HG03442 (cell line): ENCODE measurements at regions not wholly inside any gene's neighbourhood (a gene's known extent, or its start where the extent isn't known, plus 50 kb on each side); places are given as distances from the start of the nearest gene placed in this dataset.
"Not testable (repeated sequence)": the region's sequence is repeated elsewhere in the genome, so short reads cannot be mapped to it uniquely, and the experiment has no call there.

Experiments
- ATAC-seq: cut with Tn5 transposase; IDR thresholded peaks from one replicate; pipeline ENCODE4 v1.9.1; 2021; ENCODE audit warnings: mild to moderate bottlenecking, moderate library complexity; ENCODE audit not compliant: unreplicated experiment

GRCh38 chr5:120913396-120913795 is 449.3 kb downstream of the PRR16 start:
- ATAC-seq, result no peak

GRCh38 chr5:120917214-120917758 is 453.2 kb downstream of the PRR16 start:
- ATAC-seq, result no peak

GRCh38 chr5:120919017-120919416 is 454.9 kb downstream of the PRR16 start:
- no peak for ATAC-seq

DNA sequence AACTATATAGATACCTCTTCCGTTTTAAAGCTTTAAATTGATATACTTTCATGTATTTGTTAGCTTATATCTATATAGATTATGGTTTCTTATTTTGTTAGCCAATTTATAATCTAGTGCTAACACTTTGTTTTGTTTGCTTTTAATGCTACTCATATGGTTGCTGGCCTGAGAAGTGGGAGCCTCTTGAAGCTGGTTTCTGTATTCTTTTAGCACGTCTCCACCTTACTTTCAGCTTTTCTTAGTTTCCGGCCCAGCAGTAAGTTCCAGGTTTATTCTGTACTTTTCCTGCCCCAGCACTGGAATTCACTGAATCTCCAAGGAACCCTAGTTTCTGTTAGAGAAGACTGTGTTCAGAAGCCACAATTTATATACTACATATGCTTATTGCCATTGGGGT is 458.9 kb downstream of the PRR16 start:
- ATAC-seq, result no peak

GRCh38 chr5:120926471-120926870 is 462.4 kb downstream of the PRR16 start:
- ATAC-seq, result no peak

DNA sequence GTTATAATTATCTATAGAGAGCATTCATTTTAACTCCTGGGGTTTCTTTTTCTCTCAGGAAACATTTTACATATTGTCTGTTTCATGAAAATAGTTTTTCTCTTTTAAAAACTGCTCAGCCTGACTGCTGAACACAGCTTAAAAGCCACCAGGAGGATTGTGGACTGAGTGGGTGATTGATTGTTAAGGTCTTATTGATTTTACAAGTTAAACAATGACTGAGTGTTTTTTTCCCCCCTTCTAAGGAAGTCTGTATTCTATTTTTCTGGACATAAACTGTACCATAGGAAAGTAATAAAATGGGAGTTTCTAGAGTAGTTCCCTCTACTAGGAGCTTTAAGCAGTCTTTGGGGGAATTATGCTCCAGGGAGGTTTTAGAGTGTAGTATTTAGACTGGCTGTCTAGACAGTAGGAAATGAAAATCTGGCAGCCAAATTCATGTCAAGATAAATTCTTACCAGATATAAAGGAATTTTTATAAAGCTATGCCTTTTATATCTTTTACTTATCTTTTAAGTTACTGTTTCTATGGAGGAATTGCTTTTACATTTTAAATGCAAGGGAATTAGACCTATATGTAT is 463.9 kb downstream of the PRR16 start:
- no peak for ATAC-seq

DNA sequence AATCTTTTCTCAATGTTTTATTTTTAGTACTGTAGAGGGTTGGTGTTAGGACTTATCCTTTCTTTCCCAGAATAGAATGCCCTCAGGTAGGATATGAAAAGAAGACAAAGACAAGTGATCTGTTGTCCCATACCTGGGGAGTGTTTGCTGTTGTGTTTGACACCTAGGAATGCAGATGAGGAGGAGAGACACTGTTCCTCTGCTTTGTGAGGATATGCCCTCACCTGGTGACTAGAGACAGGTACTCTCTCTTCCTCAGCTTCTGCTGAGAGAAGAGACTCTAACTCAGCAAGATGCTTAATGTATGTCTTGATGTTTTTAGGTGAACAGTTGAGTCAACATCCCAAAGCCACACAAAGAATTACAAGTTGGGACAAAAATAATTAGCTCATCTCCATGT is 468.4 kb downstream of the PRR16 start:
- ATAC-seq, result no peak

GRCh38 chr5:120934031-120934430 is 469.9 kb downstream of the PRR16 start:
- no peak for ATAC-seq

GRCh38 chr5:120936652-120937051 is 472.6 kb downstream of the PRR16 start:
- ATAC-seq, result no peak

GRCh38 chr5:120938604-120939003 is 474.5 kb downstream of the PRR16 start:
- no peak for ATAC-seq

DNA sequence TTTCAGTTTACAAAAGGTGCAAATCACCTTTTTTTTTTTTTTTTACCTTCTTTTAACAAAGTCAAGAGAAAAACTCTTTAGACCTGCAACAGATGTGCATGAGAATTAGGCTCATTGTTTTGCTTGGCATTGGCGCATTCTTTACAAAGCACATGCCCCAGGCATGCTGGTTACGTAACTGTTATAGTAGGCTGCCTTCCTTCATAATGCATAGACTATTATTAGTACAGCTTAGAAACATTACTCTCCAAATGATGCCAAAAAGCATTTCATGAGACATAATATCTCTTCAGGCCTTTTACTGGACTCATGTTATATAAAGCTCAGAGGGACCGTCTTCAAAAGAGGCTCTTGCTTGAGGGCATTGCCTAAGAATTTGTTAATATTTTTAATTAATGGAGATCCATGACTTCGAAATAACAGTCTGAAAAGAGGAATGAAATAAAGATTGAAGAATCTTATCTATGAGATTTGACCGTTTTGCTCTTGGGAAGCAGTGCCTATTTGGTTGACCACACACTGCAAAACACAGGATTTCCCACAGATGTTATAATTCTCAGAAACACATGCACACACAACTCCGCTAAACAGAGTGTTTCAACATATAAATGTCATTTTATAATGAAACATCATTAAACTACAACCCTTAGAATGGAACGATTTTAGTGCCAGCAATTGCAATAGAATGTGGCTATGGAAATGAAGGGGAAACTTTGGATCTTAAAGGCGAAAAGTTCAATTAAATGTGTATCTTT is 478.7 kb downstream of the PRR16 start:
- no peak for ATAC-seq

GRCh38 chr5:120949596-120949995 is 485.5 kb downstream of the PRR16 start:
- ATAC-seq, result not testable (repeated sequence)

- ATAC-seq, result not testable (repeated sequence)
These were observed 489.3 kb downstream of the PRR16 start for GRCh38 chr5:120953445-120953844.

GRCh38 chr5:120954255-120954654 is 490.2 kb downstream of the PRR16 start:
- no peak for ATAC-seq

GRCh38 chr5:120955795-120956194 is 491.7 kb downstream of the PRR16 start:
- ATAC-seq, result no peak

DNA sequence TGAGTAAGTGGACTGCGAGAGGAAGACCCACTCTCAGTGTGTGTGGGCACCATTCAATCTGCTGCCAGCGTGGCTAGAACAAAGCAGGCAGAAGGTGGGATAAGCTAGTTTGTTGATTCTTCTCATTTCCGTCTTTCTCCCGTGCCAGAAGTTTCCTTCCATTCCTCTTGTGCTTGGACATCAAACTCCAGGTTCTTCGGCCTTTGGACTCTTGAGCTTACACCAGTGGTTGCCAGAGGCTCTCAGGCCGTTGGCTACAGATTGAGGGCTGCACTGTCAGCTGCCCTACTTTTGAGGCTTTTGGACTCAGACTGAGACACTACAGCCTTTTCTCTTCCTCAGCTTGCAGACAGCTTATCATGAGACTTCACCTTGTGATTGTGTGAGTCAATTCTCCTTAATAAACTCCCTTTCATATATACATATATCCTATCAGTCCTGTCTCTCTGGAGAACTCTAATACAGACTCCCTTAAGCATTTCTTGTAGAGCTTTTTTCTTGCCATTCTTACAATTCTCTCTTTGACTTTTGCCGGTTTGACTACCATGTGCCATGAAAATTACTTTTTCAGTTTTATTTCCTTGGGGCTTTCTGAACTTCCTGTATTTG is 494.9 kb downstream of the PRR16 start:
- no peak for ATAC-seq

DNA sequence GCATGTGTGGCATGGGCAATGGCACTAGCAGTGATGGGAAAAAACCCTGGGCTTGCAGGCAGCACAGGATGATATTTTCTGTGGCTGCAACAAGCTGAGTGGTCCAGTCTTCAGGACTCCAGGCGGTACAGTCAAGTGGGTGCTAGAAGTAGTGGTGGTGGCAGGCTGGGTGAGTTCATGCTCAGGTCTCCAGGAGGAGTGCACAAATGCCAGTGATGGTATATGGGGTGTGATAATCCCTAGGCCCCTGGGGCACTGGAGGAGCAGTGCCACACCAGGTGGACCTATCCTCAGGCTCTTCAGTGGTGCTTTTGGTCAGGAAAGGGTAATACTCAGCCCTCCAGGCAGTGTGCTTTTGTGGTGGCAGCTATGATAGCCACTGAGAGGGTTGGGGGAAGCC is 496.4 kb downstream of the PRR16 start:
- no peak for ATAC-seq

DNA sequence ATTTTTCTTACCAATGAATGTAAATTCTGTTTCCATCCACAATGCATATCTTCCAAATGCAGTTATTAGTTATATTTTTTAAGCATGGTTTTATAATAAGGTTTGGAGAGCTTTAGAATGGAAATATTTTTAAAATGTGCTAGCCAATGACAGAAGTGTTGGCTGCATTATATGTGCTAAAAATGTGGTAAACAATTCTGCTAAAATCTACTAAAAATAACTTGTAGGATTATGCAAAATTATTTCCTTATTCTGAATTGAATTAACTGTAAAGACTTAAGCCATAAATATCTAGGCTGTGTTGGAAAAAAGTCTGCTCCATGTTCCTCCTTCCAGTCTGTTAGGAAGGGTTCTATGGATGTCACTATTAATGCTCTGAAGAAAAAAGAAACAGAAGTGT is 503.3 kb downstream of the PRR16 start:
- ATAC-seq, result no peak

DNA sequence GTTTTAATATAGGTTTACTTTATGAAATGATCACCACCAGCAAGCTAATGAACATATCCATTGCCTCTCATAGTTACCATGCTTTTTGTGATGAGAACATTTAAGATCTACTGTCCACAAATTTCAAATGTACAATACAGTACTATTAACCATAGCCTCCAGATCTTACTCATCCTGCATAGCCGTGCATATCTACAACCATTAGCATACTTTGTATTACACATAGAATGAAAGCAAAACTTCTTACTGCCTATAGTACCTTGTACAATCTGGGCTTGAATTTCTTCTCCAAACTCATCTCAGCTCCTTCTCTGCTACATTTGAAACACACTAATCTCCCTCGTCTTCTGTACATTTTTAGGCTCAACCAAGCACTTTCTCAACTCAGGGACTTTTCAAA is 510.6 kb downstream of the PRR16 start:
- ATAC-seq, result no peak

DNA sequence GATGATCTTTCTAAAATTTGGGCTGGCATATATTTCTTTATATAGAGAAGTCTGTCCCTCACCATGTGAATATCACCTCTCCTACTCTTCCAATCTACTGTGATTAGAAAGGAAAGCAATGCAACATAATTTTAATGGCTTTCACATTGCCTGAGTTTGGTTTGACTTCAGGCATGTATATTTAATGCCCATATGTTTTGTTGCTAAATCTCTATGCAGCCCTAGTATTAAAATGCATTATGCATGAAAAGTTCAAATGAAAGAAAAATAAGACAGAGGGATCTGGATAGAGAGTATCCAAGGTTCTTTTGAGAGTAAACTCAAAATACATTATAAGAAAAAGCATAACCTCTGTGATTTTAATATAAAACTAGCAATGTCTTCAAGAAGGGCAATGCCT is 518.3 kb downstream of the PRR16 start:
- ATAC-seq, result no peak

GRCh38 chr5:120985526-120985925 is 521.4 kb downstream of the PRR16 start:
- no peak for ATAC-seq

GRCh38 chr5:120988491-120988890 is 524.4 kb downstream of the PRR16 start:
- no peak for ATAC-seq
